CD14-positive monocyte (primary cell): ENCODE measurements at regions not wholly inside any gene's neighbourhood (a gene's known extent, or its start where the extent isn't known, plus 50 kb on each side); places are given as distances from the start of the nearest gene placed in this dataset.

Source experiments
- DNase-seq, 3 donors: peaks; one replicate each; pipeline ENCODE4 v3.0.0-alpha.2; 2011 to 2022
- H2AFZ ChIP-seq: 2 replicates; pipeline ENCODE4 v1.6.0; 2012; ENCODE audit warnings: mild to moderate bottlenecking, low read depth, low read length, inconsistent platforms; ENCODE audit not compliant: insufficient read depth, poor library complexity, severe bottlenecking
- H3K27ac ChIP-seq, 2 donors: 1 replicate in 1 of 2; 2 replicates in 1 of 2; pipeline ENCODE4 v1.5.1; 2012 to 2013; ENCODE audit warnings: low read length in 2 of 2, control low read depth in 1 of 2, inconsistent platforms in 1 of 2, low read depth in 1 of 2, mild to moderate bottlenecking in 1 of 2
- H3K27me3 ChIP-seq, 2 donors: one replicate each; pipeline versions ENCODE4 v1.6.0 to v1.6.1; 2011 to 2013; ENCODE audit warnings: low read length in 2 of 2; ENCODE audit not compliant: control insufficient read depth in 2 of 2, insufficient read depth in 2 of 2
- H3K36me3 ChIP-seq, 2 donors: replicated peaks in 1 of 2; 1 replicate in 1 of 2; 2 replicates in 1 of 2; pipeline versions ENCODE4 v1.5.1 to v1.6.1; 2012 to 2013; ENCODE audit warnings: low read length in 2 of 2, control low read depth in 1 of 2, inconsistent platforms in 1 of 2, mild to moderate bottlenecking in 1 of 2; ENCODE audit not compliant: insufficient read depth in 2 of 2, control insufficient read depth in 1 of 2
- H3K4me1 ChIP-seq, 2 donors: 1 replicate in 1 of 2; 2 replicates in 1 of 2; pipeline versions ENCODE4 v1.5.1 to v1.6.1; 2012 to 2013; ENCODE audit warnings: low read length in 2 of 2, control low read depth in 1 of 2, inconsistent platforms in 1 of 2, mild to moderate bottlenecking in 1 of 2, moderate library complexity in 1 of 2; ENCODE audit not compliant: insufficient read depth in 2 of 2, control insufficient read depth in 1 of 2
- H3K4me2 ChIP-seq: replicated peaks from 2 replicates; pipeline ENCODE3; 2012; ENCODE audit warnings: low read length, moderate library complexity, mild to moderate bottlenecking; ENCODE audit not compliant: poor library complexity, severe bottlenecking; ENCODE audit errors: extremely low read depth
- H3K4me3 ChIP-seq, 3 experiments: fragments of 200-600 bp in 1 of 3; sonication (generic) in 1 of 3; replicated peaks in 1 of 3; 1 replicate in 2 of 3; 2 replicates in 1 of 3; pipeline ENCODE4 v1.5.1; 2011 to 2013; ENCODE audit warnings: low read length in 3 of 3, mild to moderate bottlenecking in 3 of 3, control low read depth in 2 of 3, low read depth in 2 of 3, inconsistent platforms in 1 of 3, moderate library complexity in 1 of 3
- H3K79me2 ChIP-seq: 2 replicates; pipeline ENCODE4 v1.6.0; 2012; ENCODE audit warnings: mild to moderate bottlenecking, control low read depth, inconsistent platforms, low read length, moderate library complexity; ENCODE audit not compliant: insufficient read depth
- H3K9ac ChIP-seq: 2 replicates; pipeline ENCODE4 v1.6.0; 2017; ENCODE audit warnings: low read length, mild to moderate bottlenecking; ENCODE audit not compliant: insufficient read depth, poor library complexity, severe bottlenecking
- H3K9me3 ChIP-seq, 2 donors: replicated peaks in 1 of 2; 1 replicate in 1 of 2; 2 replicates in 1 of 2; pipeline versions ENCODE4 v1.5.1 to v1.6.1; 2012 to 2013; ENCODE audit warnings: low read length in 2 of 2, control low read depth in 1 of 2; ENCODE audit not compliant: control insufficient read depth in 1 of 2, insufficient read depth in 1 of 2
- H4K20me1 ChIP-seq: 2 replicates; pipeline ENCODE4 v1.6.0; 2012; ENCODE audit warnings: mild to moderate bottlenecking, low read length, control low read depth, moderate library complexity; ENCODE audit not compliant: insufficient read depth
- H3K27ac Mint-ChIP-seq, 7 donors: one replicate each; pipeline ENCODE4 v1.8.0; 2020; ENCODE audit warnings: mild to moderate bottlenecking in 7 of 7, mixed read lengths in 7 of 7, moderate library complexity in 6 of 7, inconsistent platforms in 2 of 7
- H3K27me3 Mint-ChIP-seq, 3 donors: one replicate each; pipeline ENCODE4 v1.8.0; 2021 to 2022; ENCODE audit warnings: low read depth in 3 of 3, mild to moderate bottlenecking in 3 of 3, mixed read lengths in 3 of 3, moderate library complexity in 3 of 3, inconsistent platforms in 1 of 3
- H3K36me3 Mint-ChIP-seq, 2 donors: one replicate each; pipeline ENCODE4 v1.8.0; 2020; ENCODE audit warnings: mixed read lengths in 2 of 2, inconsistent platforms in 1 of 2, mild to moderate bottlenecking in 1 of 2
- H3K4me1 Mint-ChIP-seq: one replicate; pipeline ENCODE4 v1.8.0; 2020; ENCODE audit warnings: mild to moderate bottlenecking, mixed read lengths
- H3K4me3 Mint-ChIP-seq, 2 donors: one replicate each; pipeline ENCODE4 v1.8.0; 2020; ENCODE audit warnings: mild to moderate bottlenecking in 2 of 2, mixed read lengths in 2 of 2, moderate library complexity in 1 of 2
- H3K9me3 Mint-ChIP-seq, 7 donors: one replicate each; pipeline ENCODE4 v1.8.0; 2020 to 2022; ENCODE audit warnings: mixed read lengths in 7 of 7, mild to moderate bottlenecking in 6 of 7, moderate library complexity in 6 of 7, inconsistent platforms in 2 of 7
- WGBS: methylation state at CpG from one replicate; pipeline ENCODE4 v1.1.5; 2013; ENCODE audit warnings: missing lambda C conversion rate; ENCODE audit not compliant: insufficient coverage; 5-methylcytosine and 5-hydroxymethylcytosine counted together
- intact Hi-C, 2 donors: fragments of 100-400 bp; cut with micrococcal nuclease; formaldehyde crosslinking; loops; one replicate each; pipeline versions ENCODE4 v1.15.0 to v1.15.1; 2023
- TF ChIP-seq, protein P1 (sequence below): fragments of 200-600 bp; IDR thresholded peaks from one replicate; pipeline ENCODE4 v1.8.0; 2022; ENCODE audit warnings: antibody characterized with exemption, mild to moderate bottlenecking

DNA sequence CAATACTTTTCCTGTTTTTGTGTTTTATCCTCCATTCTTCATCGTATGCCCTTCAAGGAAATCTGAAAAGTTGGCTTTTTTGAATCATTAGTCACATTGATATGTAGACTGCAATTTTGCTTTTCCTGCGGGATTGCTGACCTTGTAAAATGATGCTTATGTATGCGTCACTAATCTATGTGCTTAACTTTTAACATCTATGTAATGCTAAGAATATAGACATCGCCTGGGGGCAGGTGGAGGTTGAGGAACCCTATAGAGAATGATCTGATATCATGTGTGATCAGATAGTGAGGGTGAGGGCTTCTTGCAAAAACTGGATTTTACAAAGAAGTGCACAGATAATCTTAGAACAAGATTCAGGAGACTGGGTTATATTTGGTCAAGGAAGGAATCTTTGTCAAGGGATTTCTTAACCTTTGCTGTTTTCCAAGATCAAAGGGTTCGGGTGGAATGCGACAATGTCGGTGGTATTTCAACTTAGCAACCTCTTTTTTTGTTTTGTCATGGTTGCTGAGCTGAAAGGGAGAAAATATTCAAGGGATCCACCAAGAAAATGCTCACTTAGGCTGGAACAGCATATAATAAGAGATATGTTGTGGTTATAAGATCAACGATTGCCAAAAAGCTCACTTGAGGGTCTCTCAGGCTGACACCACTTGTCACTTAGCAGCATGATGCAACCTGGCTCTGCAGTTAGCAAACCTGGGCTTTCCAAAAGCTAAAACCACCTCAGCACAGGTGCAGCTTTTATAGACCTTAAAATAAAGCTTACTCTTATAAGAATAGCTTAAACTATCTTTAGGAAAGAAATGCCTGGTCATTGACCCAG lies 70.6 kb upstream of the PUDP start:
- 100% methylated on average over 1 of the region's 8 CpGs for WGBS

GRCh38 chrX:7216981-7217587 lies 69.1 kb upstream of the PUDP start:
- Histone ChIP-seq H3K4me1 (no peaks in the 10 kb centered on the region), H4K20me1 (no peaks in the 10 kb centered on the region), H2AFZ (no peak overlapping the region), H3K27ac (no peak overlapping the region), H3K4me3 (no peak overlapping the region), H3K79me2 (no peaks in the 10 kb centered on the region), H3K9me3 (no peaks in the 10 kb centered on the region), H3K9ac (no peak overlapping the region), H3K27me3 (no peaks in the 10 kb centered on the region), H3K36me3 (no peaks in the 10 kb centered on the region), H3K4me2 (no peak overlapping the region)
- Mint-ChIP-seq H3K4me3 (no peak overlapping the region), H3K9me3 (peaks cover 0 to 5% (median 2%) of the 10 kb centered on the region in 7 donors), H3K4me1 (no peaks in the 10 kb centered on the region), H3K27me3 (peaks cover 0 to 5% (median 0%) of the 10 kb centered on the region in 3 donors), H3K36me3 (peaks cover 0 to 7% of the 10 kb centered on the region in 2 donors), H3K27ac (peak overlapping the region in 1 of 7 donors; percentile 68)
- DNase-seq = no peak
- intact Hi-C loops = no loop called here
- no CpG with 5 or more reads among the region's 6 CpGs for WGBS
- TF ChIP-seq, protein P1, sequence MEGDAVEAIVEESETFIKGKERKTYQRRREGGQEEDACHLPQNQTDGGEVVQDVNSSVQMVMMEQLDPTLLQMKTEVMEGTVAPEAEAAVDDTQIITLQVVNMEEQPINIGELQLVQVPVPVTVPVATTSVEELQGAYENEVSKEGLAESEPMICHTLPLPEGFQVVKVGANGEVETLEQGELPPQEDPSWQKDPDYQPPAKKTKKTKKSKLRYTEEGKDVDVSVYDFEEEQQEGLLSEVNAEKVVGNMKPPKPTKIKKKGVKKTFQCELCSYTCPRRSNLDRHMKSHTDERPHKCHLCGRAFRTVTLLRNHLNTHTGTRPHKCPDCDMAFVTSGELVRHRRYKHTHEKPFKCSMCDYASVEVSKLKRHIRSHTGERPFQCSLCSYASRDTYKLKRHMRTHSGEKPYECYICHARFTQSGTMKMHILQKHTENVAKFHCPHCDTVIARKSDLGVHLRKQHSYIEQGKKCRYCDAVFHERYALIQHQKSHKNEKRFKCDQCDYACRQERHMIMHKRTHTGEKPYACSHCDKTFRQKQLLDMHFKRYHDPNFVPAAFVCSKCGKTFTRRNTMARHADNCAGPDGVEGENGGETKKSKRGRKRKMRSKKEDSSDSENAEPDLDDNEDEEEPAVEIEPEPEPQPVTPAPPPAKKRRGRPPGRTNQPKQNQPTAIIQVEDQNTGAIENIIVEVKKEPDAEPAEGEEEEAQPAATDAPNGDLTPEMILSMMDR = no peak

More for the DNA sequence above, 70.6 kb upstream of the PUDP start:
- Histone ChIP-seq H3K9ac (no peak overlapping the region), H3K9me3 (no peaks in the 10 kb centered on the region), H3K4me1 (no peaks in the 10 kb centered on the region), H3K4me3 (no peak overlapping the region), H3K79me2 (no peaks in the 10 kb centered on the region), H3K27ac (no peak overlapping the region), H2AFZ (no peak overlapping the region), H4K20me1 (no peaks in the 10 kb centered on the region), H3K27me3 (no peaks in the 10 kb centered on the region), H3K4me2 (no peak overlapping the region), H3K36me3 (no peaks in the 10 kb centered on the region)
- H3K4me3 Mint-ChIP-seq = no peak overlapping the region
- H3K27ac Mint-ChIP-seq = no peak overlapping the region
- DNase-seq = no peak
- H3K36me3 Mint-ChIP-seq = peaks cover 0 to 7% of the 10 kb centered on the region in 2 donors
- H3K4me1 Mint-ChIP-seq = no peaks in the 10 kb centered on the region
- intact Hi-C loops = no loop called here
- H3K27me3 Mint-ChIP-seq = peaks cover 0 to 5% (median 0%) of the 10 kb centered on the region in 3 donors
- TF ChIP-seq, protein P1 = no peak
- H3K9me3 Mint-ChIP-seq = peaks cover 0 to 5% (median 2%) of the 10 kb centered on the region in 7 donors
